DND-41 (cell line): ENCODE measurements at regions not wholly inside any gene's neighbourhood (a gene's known extent, or its start where the extent isn't known, plus 50 kb on each side); places are given as distances from the start of the nearest gene placed in this dataset.

Source experiments
- EZH2 ChIP-seq: IDR thresholded peaks from 3 replicates; pipeline ENCODE4 v1.6.1; 2012; ENCODE audit warnings: borderline replicate concordance, low read depth, mild to moderate bottlenecking, moderate library complexity, low read length, inconsistent platforms; ENCODE audit not compliant: severe bottlenecking
- TF ChIP-seq, protein P1 (sequence below): IDR thresholded peaks from 2 replicates; pipeline ENCODE4 v1.5.1; 2012; ENCODE audit warnings: borderline replicate concordance, low read length, moderate library complexity, mild to moderate bottlenecking; ENCODE audit not compliant: poor library complexity, severe bottlenecking; ENCODE audit errors: extremely low read depth

DNA sequence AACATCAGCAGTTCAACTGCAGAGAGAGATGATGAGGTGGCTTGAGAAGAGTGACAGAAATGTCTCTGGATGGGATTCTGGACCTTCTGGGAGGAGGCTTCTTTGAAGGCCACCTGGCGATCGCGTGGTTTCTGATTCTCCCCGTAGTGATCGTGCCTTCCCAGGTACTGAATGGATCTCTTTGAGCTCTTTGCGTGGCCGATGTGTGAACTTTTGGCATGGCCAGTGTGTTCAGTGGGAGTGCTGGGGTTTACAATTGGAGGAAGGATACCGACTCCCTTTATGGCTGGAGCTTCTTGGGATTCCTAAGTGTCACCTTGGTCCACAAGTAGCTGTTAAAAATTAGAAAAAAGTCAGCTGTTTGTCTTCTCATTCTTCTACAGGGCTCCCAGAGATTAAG lies 374.7 kb downstream of the C12orf75 start:
- TF ChIP-seq, protein P1, sequence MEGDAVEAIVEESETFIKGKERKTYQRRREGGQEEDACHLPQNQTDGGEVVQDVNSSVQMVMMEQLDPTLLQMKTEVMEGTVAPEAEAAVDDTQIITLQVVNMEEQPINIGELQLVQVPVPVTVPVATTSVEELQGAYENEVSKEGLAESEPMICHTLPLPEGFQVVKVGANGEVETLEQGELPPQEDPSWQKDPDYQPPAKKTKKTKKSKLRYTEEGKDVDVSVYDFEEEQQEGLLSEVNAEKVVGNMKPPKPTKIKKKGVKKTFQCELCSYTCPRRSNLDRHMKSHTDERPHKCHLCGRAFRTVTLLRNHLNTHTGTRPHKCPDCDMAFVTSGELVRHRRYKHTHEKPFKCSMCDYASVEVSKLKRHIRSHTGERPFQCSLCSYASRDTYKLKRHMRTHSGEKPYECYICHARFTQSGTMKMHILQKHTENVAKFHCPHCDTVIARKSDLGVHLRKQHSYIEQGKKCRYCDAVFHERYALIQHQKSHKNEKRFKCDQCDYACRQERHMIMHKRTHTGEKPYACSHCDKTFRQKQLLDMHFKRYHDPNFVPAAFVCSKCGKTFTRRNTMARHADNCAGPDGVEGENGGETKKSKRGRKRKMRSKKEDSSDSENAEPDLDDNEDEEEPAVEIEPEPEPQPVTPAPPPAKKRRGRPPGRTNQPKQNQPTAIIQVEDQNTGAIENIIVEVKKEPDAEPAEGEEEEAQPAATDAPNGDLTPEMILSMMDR = no peak
- no peak for TF ChIP-seq EZH2
